Thyroid gland (tissue), 4 donors: ENCODE measurements at regions not wholly inside any gene's neighbourhood (a gene's known extent, or its start where the extent isn't known, plus 50 kb on each side); places are given as distances from the start of the nearest gene placed in this dataset.

Source experiments
- DNase-seq, 2 donors: peaks; one replicate each; pipeline ENCODE4 v3.0.0-alpha.2; 2019
- H3K27ac ChIP-seq, 3 donors: fragments of 200-600 bp; sonication (generic); 1 replicate in 2 of 3; 2 replicates in 1 of 3; pipeline ENCODE4 v1.5.1; 2016 to 2019; ENCODE audit warnings: mild to moderate bottlenecking in 1 of 3, moderate library complexity in 1 of 3
- H3K27me3 ChIP-seq: fragments of 200-600 bp; sonication (generic); one replicate; pipeline ENCODE4 v1.5.1; 2019
- H3K36me3 ChIP-seq, 2 donors: fragments of 200-600 bp; sonication (generic); one replicate each; pipeline ENCODE4 v1.5.1; 2016 to 2019
- H3K4me1 ChIP-seq, 2 donors: fragments of 200-600 bp; sonication (generic); one replicate each; pipeline ENCODE4 v1.5.1; 2017 to 2019
- H3K4me3 ChIP-seq, 3 donors: fragments of 200-600 bp; sonication (generic); replicated peaks in 1 of 3; 1 replicate in 2 of 3; 2 replicates in 1 of 3; pipeline ENCODE4 v1.5.1; 2016; ENCODE audit warnings: mild to moderate bottlenecking in 1 of 3
- H3K9me3 ChIP-seq: fragments of 200-600 bp; sonication (generic); one replicate; pipeline ENCODE4 v1.5.1; 2017
- CTCF ChIP-seq, 6 experiments: fragments of 200-600 bp in 3 of 6; fragments of 450-650 bp in 3 of 6; sonication (generic) in 3 of 6; IDR thresholded peaks; one replicate each; pipeline ENCODE4 v1.5.1; 2016 to 2019; ENCODE audit warnings: antibody characterized with exemption in 6 of 6, mild to moderate bottlenecking in 2 of 6, inconsistent platforms in 1 of 6, moderate library complexity in 1 of 6
- POLR2A ChIP-seq, 2 donors: fragments of 450-650 bp; IDR thresholded peaks; one replicate each; pipeline ENCODE4 v1.6.1; 2017; ENCODE audit warnings: antibody characterized with exemption in 2 of 2, mild to moderate bottlenecking in 2 of 2, moderate library complexity in 1 of 2
- WGBS, 2 donors: methylation state at CpG; one replicate each; pipeline ENCODE4 v1.1.5; 2017; 5-methylcytosine and 5-hydroxymethylcytosine counted together
- intact Hi-C: fragments of 100-400 bp; cut with DNase I; formaldehyde crosslinking; loops from one replicate; pipeline ENCODE4 v1.15.1; 2023

DNA sequence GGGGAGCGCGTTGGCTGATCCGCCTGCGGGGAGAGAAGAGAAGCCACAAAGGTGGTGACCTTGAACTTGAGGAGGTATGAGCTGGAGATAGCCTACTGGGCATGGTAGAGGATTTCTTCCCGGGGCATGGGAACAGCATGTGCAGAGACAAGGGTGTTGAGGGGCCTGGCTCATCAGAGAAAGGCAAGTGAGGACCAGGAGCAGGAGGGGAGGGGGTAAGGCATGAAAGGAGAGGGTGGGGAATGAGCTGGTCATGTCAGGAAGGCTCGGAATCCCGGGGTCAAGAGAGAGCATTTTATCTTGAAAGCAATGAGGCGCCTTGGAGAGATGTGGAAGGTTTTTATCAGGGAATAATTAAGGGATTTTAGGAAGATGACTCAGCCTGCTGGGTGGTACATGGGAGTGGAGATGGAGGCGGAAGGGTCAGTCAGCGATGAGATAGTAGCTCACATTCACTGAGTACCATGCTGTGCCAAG, 121.1 kb downstream of the LHX2 start:
- no peak overlapping the region for H3K27ac ChIP-seq
- H3K4me3 ChIP-seq = no peak overlapping the region
- DNase-seq = no peak
- no peaks in the 10 kb centered on the region for H3K4me1 ChIP-seq
- no peaks in the 10 kb centered on the region for H3K27me3 ChIP-seq
- no peaks in the 10 kb centered on the region for H3K9me3 ChIP-seq
- no peak for TF ChIP-seq CTCF (IDR thresholded peaks at IDR 0.05)
- no peak for TF ChIP-seq POLR2A (IDR thresholded peaks at IDR 0.05)
- H3K36me3 ChIP-seq = no peaks in the 10 kb centered on the region
- WGBS, 2 donors = 93 to 95% methylated on average over 10 of the region's 10 CpGs
- intact Hi-C loops = loop anchor here (5.0 kb wide), 1 partner anchor 190 kb away; no protein-coding TSS in a partner anchor

DNA sequence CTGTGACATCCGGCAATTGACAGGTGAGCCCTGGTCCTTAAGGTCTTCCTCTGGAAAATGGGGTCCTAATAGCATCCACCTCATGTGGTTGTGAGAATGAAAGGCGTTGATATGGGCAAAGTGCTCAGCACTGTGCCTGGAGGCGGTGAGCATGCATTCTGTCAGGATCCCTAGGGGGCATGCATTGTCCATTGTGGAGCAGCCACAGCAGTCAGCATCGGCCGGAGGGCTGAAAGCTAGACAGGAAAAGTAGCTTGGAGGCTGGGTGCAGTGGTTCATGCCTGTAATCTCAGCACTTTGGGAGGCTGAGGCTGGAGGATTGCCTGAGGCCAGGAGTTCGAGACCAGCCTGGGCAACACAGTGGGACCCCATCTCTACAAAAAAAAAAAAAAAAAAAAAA, 122.2 kb downstream of the LHX2 start:
- peak in 1 of 2 donors; percentile 12 for DNase-seq
- no peaks in the 10 kb centered on the region for H3K9me3 ChIP-seq
- H3K4me3 ChIP-seq = no peak overlapping the region
- intact Hi-C loops = loop anchor here (5.0 kb wide), 1 partner anchor 189 kb away; no protein-coding TSS in a partner anchor
- WGBS, 2 donors = 56 to 73% methylated on average over 6 of the region's 6 CpGs
- H3K4me1 ChIP-seq = no peaks in the 10 kb centered on the region
- no peaks in the 10 kb centered on the region for H3K36me3 ChIP-seq
- no peaks in the 10 kb centered on the region for H3K27me3 ChIP-seq
- H3K27ac ChIP-seq = no peak overlapping the region
- peak in 1 of 6 experiments; percentile 17 for TF ChIP-seq CTCF (IDR thresholded peaks at IDR 0.05)
- TF ChIP-seq POLR2A (IDR thresholded peaks at IDR 0.05) = no peak

DNA sequence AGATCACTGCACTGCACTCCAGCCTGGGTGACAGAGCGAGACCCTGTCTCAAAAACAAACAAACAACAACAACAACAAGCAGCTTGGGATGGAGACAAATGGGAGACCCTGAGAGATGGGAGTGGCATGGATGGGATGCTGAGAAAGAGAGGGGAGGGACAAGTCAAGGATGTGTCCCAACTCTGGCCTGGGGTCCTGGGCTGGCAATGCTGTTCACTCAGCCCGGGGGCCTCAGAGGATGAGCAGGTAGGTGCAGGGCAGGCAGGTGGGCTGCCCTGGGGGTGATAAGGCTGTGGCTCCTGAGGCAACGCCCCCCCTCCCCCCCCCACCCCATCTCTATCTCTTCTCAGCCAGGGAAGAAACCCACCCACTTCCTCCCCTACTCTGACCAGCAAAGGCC, 123.0 kb downstream of the LHX2 start:
- 63 to 95% methylated on average over 2 to 3 of the region's 3 CpGs for WGBS, 2 donors
- intact Hi-C loops = loop anchor here (5.0 kb wide), 1 partner anchor 188 kb away; no protein-coding TSS in a partner anchor
- Histone ChIP-seq H3K4me3 (no peak overlapping the region), H3K36me3 (no peaks in the 10 kb centered on the region), H3K9me3 (no peaks in the 10 kb centered on the region), H3K4me1 (no peaks in the 10 kb centered on the region), H3K27ac (no peak overlapping the region), H3K27me3 (no peaks in the 10 kb centered on the region)
- TF ChIP-seq CTCF (IDR thresholded peaks at IDR 0.05) (no peak), POLR2A (IDR thresholded peaks at IDR 0.05) (no peak)
- no peak for DNase-seq

DNA sequence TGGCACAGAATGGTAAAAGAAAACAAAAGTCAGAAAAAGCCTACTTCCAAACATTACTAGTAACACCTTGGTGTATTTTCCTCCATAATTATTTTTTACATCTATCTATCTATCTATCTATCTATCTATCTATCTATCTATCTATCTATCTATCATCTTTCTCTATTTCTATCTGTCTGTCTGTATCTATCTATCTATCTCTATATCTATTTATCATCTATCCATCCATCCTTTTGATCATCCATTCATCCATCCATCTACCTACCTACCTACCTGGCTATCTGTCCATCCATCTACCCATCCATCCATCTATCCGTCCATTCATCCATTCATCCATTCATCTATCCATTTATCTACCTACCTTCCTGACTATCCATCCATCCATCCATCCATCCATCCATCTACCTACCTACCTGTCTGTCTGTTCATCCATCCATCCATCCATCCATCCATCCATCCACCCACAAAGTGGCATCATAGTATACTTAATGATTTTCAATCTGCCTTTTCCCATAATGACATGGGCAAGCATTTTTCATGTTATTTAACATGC, 121.9 kb upstream of the NEK6 start:
- no peaks in the 10 kb centered on the region for H3K9me3 ChIP-seq
- H3K36me3 ChIP-seq = no peaks in the 10 kb centered on the region
- H3K4me3 ChIP-seq = no peak overlapping the region
- TF ChIP-seq POLR2A (IDR thresholded peaks at IDR 0.05) = no peak
- no peak for TF ChIP-seq CTCF (IDR thresholded peaks at IDR 0.05)
- DNase-seq = no peak
- no peaks in the 10 kb centered on the region for H3K27me3 ChIP-seq
- H3K4me1 ChIP-seq = no peaks in the 10 kb centered on the region
- no peak overlapping the region for H3K27ac ChIP-seq
- intact Hi-C loops = no loop called here
- 91 to 95% methylated on average over 1 of the region's 1 CpG for WGBS, 2 donors

DNA sequence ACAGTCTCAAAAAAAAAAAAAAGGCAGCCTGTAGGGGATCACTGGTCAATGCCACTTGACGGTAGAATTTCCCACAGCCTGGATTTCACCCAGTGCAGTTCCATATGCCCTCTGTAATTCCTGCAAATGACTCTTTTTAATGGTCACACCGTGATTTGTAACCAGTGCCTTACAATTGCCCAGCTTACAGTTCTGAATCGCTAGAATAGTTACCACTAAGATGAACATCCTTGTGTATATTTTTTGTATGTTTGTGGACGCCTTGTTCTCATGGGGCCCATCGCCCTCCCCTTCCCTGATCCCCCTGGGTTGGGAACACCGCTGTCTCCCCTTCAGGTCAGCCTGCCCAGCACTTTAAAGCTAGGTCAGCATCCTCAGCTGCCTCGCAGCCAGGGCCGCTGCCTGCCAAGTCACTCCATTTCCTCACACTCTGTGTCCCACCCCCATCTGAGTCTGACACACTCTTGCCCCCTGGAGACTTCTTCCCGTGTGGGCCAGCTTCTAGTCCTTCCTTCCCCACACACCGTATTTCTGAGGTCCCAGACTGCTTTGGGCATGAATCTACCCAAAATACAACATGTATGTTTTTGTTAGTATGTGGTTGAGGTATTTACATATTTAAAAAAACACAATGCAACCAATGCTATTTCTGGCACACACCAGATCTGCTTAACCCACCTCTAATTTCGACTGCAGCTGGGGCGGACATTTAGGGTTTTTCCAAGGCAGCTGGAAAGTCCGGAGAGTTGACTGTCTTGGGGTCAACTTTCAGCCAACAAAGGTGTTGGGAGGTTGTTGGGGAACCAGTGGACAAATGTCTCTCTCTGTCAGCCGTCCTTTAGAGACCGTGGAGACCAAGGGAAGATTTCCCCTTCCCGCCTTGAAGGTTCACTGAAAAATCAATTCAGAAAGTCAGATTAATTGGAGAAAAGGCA, 120.5 kb upstream of the NEK6 start:
- TF ChIP-seq POLR2A (IDR thresholded peaks at IDR 0.05) (no peak), CTCF (IDR thresholded peaks at IDR 0.05) (no peak)
- 77 to 79% methylated on average over 16 of the region's 16 CpGs for WGBS, 2 donors
- H3K4me1 ChIP-seq = no peaks in the 10 kb centered on the region
- H3K27me3 ChIP-seq = no peaks in the 10 kb centered on the region
- no peak overlapping the region for H3K4me3 ChIP-seq
- H3K36me3 ChIP-seq = no peaks in the 10 kb centered on the region
- no peak overlapping the region for H3K27ac ChIP-seq
- intact Hi-C loops = no loop called here
- H3K9me3 ChIP-seq = no peaks in the 10 kb centered on the region
- DNase-seq = no peak
